Cardiac muscle cell (in vitro differentiated cells and primary cell): ENCODE measurements at regions not wholly inside any gene's neighbourhood (a gene's known extent, or its start where the extent isn't known, plus 50 kb on each side); places are given as distances from the start of the nearest gene placed in this dataset.
"Not testable (repeated sequence)": the region's sequence is repeated elsewhere in the genome, so short reads cannot be mapped to it uniquely, and the experiment has no call there.

Experiments used
- DNase-seq, 2 donors: peaks; one replicate each; pipeline versions ENCODE4 v3.0.0 to v3.0.0-alpha.2; 2010 to 2017; ENCODE audit warnings: low read depth in 1 of 2, low spot score in 1 of 2
- H3K27ac ChIP-seq: fragments of 200-600 bp; sonication (generic); 2 replicates; pipeline ENCODE4 v1.5.1; 2016
- H3K27me3 ChIP-seq: fragments of 200-600 bp; sonication (generic); 2 replicates; pipeline ENCODE4 v1.6.0; 2016; ENCODE audit warnings: control low read depth
- H3K36me3 ChIP-seq: fragments of 200-600 bp; sonication (generic); 2 replicates; pipeline ENCODE4 v1.5.1; 2016; ENCODE audit warnings: control low read depth
- H3K4me1 ChIP-seq: fragments of 200-600 bp; sonication (generic); 2 replicates; pipeline ENCODE4 v1.8.1; 2017; ENCODE audit warnings: low read depth, mild to moderate bottlenecking, mixed run types
- H3K4me3 ChIP-seq: fragments of 200-600 bp; sonication (generic); 2 replicates; pipeline ENCODE4 v1.5.1; 2016; ENCODE audit warnings: mild to moderate bottlenecking
- H3K9me3 ChIP-seq: fragments of 200-600 bp; sonication (generic); 2 replicates; pipeline ENCODE4 v1.5.1; 2017; ENCODE audit warnings: low read depth, mild to moderate bottlenecking, control low read depth
- TF ChIP-seq, protein P1 (sequence below): IDR thresholded peaks from 2 replicates; pipeline ENCODE4 v1.5.1; 2012; ENCODE audit warnings: low read depth, mild to moderate bottlenecking, low read length

DNA sequence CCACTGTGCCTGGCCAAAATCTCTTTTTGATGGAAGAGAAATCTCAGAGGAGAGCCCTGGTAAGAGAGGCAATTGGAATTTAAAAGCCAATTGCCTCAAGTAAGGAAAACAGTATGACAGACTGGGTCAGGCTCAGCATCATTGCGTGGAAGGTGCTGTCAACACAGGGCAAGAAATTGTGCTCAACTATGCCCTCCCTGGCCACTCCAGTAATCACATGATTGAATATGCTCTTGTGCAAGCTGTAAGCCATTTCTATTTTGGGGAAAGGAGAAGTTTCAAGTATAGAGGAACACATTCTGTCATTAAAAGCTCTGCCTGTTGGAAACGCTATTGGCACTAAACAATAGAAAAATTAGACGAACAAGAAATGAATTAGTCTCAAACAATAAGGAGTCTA, 1127.7 kb downstream of the REEP3 start:
- H3K36me3 ChIP-seq: no peaks in the 10 kb centered on the region
- H3K4me1 ChIP-seq: no peaks in the 10 kb centered on the region
- no peak overlapping the region for H3K4me3 ChIP-seq
- H3K27me3 ChIP-seq: no peaks in the 10 kb centered on the region
- TF ChIP-seq, protein P1, sequence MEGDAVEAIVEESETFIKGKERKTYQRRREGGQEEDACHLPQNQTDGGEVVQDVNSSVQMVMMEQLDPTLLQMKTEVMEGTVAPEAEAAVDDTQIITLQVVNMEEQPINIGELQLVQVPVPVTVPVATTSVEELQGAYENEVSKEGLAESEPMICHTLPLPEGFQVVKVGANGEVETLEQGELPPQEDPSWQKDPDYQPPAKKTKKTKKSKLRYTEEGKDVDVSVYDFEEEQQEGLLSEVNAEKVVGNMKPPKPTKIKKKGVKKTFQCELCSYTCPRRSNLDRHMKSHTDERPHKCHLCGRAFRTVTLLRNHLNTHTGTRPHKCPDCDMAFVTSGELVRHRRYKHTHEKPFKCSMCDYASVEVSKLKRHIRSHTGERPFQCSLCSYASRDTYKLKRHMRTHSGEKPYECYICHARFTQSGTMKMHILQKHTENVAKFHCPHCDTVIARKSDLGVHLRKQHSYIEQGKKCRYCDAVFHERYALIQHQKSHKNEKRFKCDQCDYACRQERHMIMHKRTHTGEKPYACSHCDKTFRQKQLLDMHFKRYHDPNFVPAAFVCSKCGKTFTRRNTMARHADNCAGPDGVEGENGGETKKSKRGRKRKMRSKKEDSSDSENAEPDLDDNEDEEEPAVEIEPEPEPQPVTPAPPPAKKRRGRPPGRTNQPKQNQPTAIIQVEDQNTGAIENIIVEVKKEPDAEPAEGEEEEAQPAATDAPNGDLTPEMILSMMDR: no peak
- DNase-seq: peak in 1 of 2 donors; percentile 49
- no peak overlapping the region for H3K27ac ChIP-seq
- no peaks in the 10 kb centered on the region for H3K9me3 ChIP-seq

DNA sequence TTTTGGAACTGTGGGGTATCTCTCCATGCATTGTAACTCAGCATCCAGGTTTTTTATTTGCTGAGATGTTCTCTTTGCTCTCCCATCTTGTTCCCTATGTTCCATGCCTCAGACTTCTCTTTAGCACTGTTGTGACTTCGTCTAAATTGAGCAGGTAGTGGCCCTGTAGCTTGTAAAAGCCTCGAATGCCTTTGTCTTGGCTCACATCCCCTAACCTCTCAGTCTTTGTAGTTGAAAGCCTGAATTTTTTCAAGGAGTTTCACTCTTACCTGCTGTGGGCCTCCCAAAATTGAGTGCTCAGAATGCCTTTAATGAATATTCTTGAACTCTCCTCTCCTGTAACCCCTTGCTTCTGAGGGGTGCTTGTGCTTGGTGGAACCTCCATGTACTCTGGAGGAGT, 1137.3 kb downstream of the REEP3 start:
- Histone ChIP-seq H3K9me3 (no peaks in the 10 kb centered on the region), H3K4me1 (no peaks in the 10 kb centered on the region), H3K27me3 (no peaks in the 10 kb centered on the region), H3K27ac (no peak overlapping the region), H3K4me3 (no peak overlapping the region), H3K36me3 (no peaks in the 10 kb centered on the region)
- TF ChIP-seq, protein P1: no peak
- no peak for DNase-seq

DNA sequence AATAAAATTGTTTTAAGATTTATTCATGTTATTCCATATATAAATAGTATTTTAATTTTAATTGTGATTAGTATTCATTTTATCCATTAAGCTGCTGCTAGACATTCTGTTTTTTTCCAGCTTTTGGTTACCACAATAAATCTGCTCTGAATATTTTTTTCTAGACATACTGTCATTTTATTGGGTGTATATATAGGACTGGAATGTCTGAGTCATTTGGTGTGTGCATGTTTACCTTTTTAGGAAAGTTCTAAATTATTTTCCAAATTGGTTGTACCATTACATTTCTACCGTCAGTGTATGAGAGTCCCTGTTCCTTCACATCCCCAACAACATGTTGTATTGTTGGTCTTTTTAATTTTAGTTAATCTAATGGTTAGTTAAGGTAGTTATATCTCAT, 1138.1 kb downstream of the REEP3 start:
- H3K36me3 ChIP-seq: no peaks in the 10 kb centered on the region
- H3K4me1 ChIP-seq: no peaks in the 10 kb centered on the region
- no peak overlapping the region for H3K27ac ChIP-seq
- TF ChIP-seq, protein P1: no peak
- no peak for DNase-seq
- H3K27me3 ChIP-seq: no peaks in the 10 kb centered on the region
- no peaks in the 10 kb centered on the region for H3K9me3 ChIP-seq
- H3K4me3 ChIP-seq: no peak overlapping the region

DNA sequence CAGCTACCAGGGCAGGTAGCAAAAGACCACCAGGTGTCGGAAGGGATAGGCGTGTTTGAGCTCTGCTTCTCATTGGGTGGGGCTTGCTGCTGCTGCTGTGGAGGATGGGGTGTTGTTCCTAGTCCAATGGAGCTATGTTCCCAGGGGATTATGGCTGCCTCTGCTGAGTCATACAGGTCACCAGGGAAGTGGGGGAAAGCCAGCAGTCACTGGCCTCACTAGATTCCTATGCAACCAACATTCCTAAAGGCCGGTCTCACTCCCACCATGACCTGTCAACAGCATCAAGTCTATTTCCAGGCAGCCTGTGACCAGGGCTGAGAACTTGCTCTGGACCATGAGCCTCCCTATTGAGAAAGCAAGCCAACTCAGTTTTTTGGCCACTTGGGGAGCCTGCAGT, 1160.8 kb downstream of the REEP3 start:
- H3K9me3 ChIP-seq: no peaks in the 10 kb centered on the region
- H3K4me1 ChIP-seq: no peaks in the 10 kb centered on the region
- DNase-seq: no peak
- H3K36me3 ChIP-seq: no peaks in the 10 kb centered on the region
- H3K27ac ChIP-seq: no peak overlapping the region
- H3K4me3 ChIP-seq: no peak overlapping the region
- no peaks in the 10 kb centered on the region for H3K27me3 ChIP-seq
- TF ChIP-seq, protein P1: no peak

DNA sequence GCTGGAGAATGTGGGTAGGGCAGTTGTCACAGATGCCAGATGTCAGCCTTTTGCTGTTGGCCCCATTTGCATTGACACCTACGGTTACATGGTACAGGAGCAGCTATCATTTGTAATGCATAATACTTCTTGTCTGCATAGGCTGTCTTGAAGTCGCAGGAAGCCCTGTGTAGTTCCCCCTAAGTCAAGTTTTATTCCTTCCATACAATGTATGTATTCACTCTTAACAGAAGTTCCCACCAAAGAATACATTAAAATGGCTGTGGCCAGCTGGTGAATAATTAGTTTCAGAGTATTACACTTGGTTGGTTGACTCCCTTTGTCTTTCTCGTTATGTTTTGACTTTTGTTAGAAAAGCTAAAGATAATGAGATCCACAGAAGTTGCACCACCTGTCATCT, 1169.0 kb downstream of the REEP3 start:
- Histone ChIP-seq H3K4me3 (no peak overlapping the region), H3K4me1 (no peaks in the 10 kb centered on the region), H3K27ac (no peak overlapping the region), H3K27me3 (no peaks in the 10 kb centered on the region), H3K36me3 (no peaks in the 10 kb centered on the region), H3K9me3 (no peaks in the 10 kb centered on the region)
- TF ChIP-seq, protein P1: no peak
- DNase-seq: no peak

DNA sequence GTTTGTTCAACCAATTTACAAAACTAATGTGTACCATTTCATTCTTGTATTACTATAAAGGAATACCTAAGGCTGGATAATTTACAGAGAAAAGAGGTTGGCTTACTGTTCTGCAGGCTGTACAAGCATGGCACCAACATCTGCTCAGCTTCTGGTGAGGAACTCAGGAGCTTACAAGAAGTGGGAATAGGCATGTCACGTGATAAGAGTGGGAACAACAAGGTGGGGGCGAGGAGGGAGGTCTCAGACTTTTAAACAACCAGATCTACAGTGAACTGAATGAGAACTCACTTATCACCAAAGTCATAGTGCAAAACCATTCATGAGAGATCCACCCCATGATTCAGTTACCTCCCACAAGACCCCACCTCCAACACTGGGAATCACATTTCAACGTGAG, 1178.0 kb downstream of the REEP3 start:
- Histone ChIP-seq H3K9me3 (no peaks in the 10 kb centered on the region), H3K36me3 (no peaks in the 10 kb centered on the region), H3K4me1 (no peaks in the 10 kb centered on the region), H3K27me3 (no peaks in the 10 kb centered on the region), H3K27ac (no peak overlapping the region), H3K4me3 (no peak overlapping the region)
- DNase-seq: no peak
- TF ChIP-seq, protein P1: no peak

DNA sequence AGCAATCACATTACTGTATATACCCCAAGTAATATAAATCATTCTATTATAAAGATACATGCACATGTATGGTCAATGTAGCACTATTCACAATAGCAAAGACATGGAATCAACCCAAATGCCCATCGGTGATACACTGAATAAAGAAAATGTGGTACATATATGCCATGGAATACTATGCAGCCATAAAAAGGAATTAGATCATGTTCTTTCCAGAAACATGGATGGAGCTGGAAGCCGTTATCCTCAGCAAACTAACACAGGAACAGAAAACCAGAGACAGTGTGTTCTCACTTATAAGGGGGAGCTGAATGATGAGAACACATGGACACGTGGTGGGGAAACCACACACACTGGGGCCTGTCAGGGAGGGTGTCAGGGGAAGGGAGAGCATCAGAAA, 1180.9 kb downstream of the REEP3 start:
- H3K4me1 ChIP-seq, H3K9me3 ChIP-seq, DNase-seq, H3K27me3 ChIP-seq, H3K27ac ChIP-seq, H3K36me3 ChIP-seq, H3K4me3 ChIP-seq: not testable (repeated sequence)
